ENCODE measurements at regions not wholly inside any gene's neighbourhood (a gene's known extent, or its start where the extent isn't known, plus 50 kb on each side); places are given as distances from the start of the nearest gene placed in this dataset.

DNA sequence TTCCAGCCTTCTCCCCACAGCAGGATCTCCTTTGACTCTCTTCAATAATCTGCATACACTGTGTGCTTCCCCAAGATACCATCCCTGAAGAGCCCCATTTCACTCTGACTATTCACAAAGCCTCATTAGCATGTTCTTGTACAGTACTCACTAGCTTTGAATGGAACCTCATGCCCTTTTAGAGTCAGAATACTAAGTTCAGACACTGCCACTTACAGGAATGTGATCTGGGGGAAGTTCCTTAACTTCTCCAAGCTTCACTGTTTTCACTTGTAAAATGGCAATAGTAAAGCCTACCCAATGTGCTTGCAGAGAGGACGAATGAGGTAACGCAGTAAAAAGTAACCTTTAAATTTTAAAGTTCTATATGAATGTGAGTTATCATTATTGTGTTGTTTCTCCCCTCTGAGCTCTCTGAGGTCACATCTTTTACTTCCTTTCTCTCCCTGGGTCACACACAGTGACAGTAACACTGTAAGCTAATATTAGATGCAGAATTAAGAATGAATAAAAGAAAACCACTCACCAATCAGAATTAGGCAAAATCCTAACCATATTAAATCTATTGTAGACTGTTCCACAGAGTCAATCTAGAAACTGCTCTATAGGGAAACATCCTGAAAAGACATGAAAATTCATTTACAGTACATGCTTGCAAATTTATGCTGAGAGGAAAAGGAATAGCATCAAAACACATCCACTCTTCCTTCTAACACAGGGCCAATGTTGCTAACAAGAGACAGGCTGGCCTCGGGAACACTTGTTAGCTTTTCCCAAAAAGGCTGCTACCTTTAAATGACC lies 64.2 kb upstream of the IL6 start:
- intact Hi-C loops (cut with micrococcal nuclease) = loop anchor here (1.0 to 2.0 kb wide), 5 partner anchors 10 to 98 kb away; no protein-coding TSS in a partner anchor
- H3K4me2 ChIP-seq (replicated peaks; ENCODE audit: low read depth, low read length, poor library complexity, severe bottlenecking) = peak overlapping the region; percentile 80
- TF ChIP-seq EZH2 (IDR thresholded peaks at IDR 0.05; ENCODE audit: borderline replicate concordance, insufficient read depth, low read depth, low read length, poor library complexity, severe bottlenecking) = no peak
- TF ChIP-seq, protein P1, sequence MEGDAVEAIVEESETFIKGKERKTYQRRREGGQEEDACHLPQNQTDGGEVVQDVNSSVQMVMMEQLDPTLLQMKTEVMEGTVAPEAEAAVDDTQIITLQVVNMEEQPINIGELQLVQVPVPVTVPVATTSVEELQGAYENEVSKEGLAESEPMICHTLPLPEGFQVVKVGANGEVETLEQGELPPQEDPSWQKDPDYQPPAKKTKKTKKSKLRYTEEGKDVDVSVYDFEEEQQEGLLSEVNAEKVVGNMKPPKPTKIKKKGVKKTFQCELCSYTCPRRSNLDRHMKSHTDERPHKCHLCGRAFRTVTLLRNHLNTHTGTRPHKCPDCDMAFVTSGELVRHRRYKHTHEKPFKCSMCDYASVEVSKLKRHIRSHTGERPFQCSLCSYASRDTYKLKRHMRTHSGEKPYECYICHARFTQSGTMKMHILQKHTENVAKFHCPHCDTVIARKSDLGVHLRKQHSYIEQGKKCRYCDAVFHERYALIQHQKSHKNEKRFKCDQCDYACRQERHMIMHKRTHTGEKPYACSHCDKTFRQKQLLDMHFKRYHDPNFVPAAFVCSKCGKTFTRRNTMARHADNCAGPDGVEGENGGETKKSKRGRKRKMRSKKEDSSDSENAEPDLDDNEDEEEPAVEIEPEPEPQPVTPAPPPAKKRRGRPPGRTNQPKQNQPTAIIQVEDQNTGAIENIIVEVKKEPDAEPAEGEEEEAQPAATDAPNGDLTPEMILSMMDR (IDR thresholded peaks at IDR 0.05) = no peak
- H3K9ac ChIP-seq (ENCODE audit: low read length) = peak overlapping the region; percentile 79
- peaks cover 0 to 6% (median 0%) of the 10 kb centered on the region in 3 donors for H3K9me3 ChIP-seq (ENCODE audit: control extremely low read depth in 1 of 3, control insufficient read depth in 2 of 3, insufficient read depth in 1 of 3, low read length in 2 of 3)
- Mint-ChIP-seq H3K4me3 (peak overlapping the region; percentile 71), H3K27ac (peak overlapping the region; percentile 92), H3K4me1 (peaks cover 73% of the 10 kb centered on the region), H3K9me3 (ENCODE audit: insufficient read depth) (no peaks in the 10 kb centered on the region), H3K27me3 (no peaks in the 10 kb centered on the region)
- H3K27me3 ChIP-seq (replicated peaks in 1 of 4; ENCODE audit: control extremely low read depth in 1 of 4, control insufficient read depth in 3 of 4, insufficient read depth in 4 of 4, low read length in 3 of 4) = no peaks in the 10 kb centered on the region
- H2AFZ ChIP-seq (ENCODE audit: insufficient read depth, low read depth, low read length, poor library complexity, severe bottlenecking) = no peak overlapping the region
- POLR2A ChIA-PET = interaction anchor here (0.7 to 1.5 kb wide), 3 partner anchors 9 to 61 kb away, joined by 3 to 4 read pairs (median 4); no protein-coding TSS in a partner anchor
- ATAC-seq (ENCODE audit: low read depth) (peak; percentile 50), DNase-seq (no peak)
- H3K4me3 ChIP-seq (ENCODE audit: control extremely low read depth in 1 of 5, extremely low read depth in 1 of 5, insufficient read depth in 1 of 5, low read depth in 2 of 5, low read length in 4 of 5) = peak overlapping the region in 2 of 5 experiments; percentile 13 to 56
- peaks cover 43% of the 10 kb centered on the region for H3K79me2 ChIP-seq (ENCODE audit: control insufficient read depth, insufficient read depth, low read length)
- H4K20me1 ChIP-seq (ENCODE audit: control insufficient read depth, insufficient read depth, low read length, poor library complexity, severe bottlenecking) = no peaks in the 10 kb centered on the region
- CTCF ChIA-PET = interaction anchor here (1.0 to 11.2 kb wide), 8 partner anchors 8 to 103 kb away, joined by 3 to 209 read pairs (median 4); partner anchors contain the start of gene IL6
- H3K27ac ChIP-seq (ENCODE audit: low read length in 2 of 2) = peak overlapping the region; percentile 99 to 100
- H3K4me1 ChIP-seq (ENCODE audit: control insufficient read depth in 2 of 2, insufficient read depth in 2 of 2, low read length in 2 of 2) = peaks cover 72% of the 10 kb centered on the region in 2 donors
- H3K36me3 ChIP-seq (replicated peaks in 1 of 2; ENCODE audit: control extremely low read depth in 1 of 2, control insufficient read depth in 1 of 2, extremely low read depth in 1 of 2, insufficient read depth in 2 of 2, low read length in 1 of 2) = no peaks in the 10 kb centered on the region
- 60% methylated on average over 1 of the region's 3 CpGs for WGBS (ENCODE audit: insufficient coverage)

- H3K4me3 Mint-ChIP-seq = peak overlapping the region; percentile 71
- TF ChIP-seq, protein P1 (IDR thresholded peaks at IDR 0.05) = no peak
- no peaks in the 10 kb centered on the region for H3K27me3 ChIP-seq (replicated peaks in 1 of 4; ENCODE audit: control extremely low read depth in 1 of 4, control insufficient read depth in 3 of 4, insufficient read depth in 4 of 4, low read length in 3 of 4)
- H3K4me3 ChIP-seq (ENCODE audit: control extremely low read depth in 1 of 5, extremely low read depth in 1 of 5, insufficient read depth in 1 of 5, low read depth in 2 of 5, low read length in 4 of 5) = peak overlapping the region in 4 of 5 experiments; percentile 40 to 56 (median 44)
- CTCF ChIA-PET = interaction anchor here (1.2 to 11.2 kb wide), 8 partner anchors 9 to 103 kb away, joined by 3 to 209 read pairs (median 4); partner anchors contain the start of gene IL6
- H3K27ac ChIP-seq (ENCODE audit: low read length in 2 of 2) = peak overlapping the region; percentile 99 to 100
- peak overlapping the region; percentile 92 for H3K27ac Mint-ChIP-seq
- no peaks in the 10 kb centered on the region for H4K20me1 ChIP-seq (ENCODE audit: control insufficient read depth, insufficient read depth, low read length, poor library complexity, severe bottlenecking)
- peaks cover 0 to 6% (median 0%) of the 10 kb centered on the region in 3 donors for H3K9me3 ChIP-seq (ENCODE audit: control extremely low read depth in 1 of 3, control insufficient read depth in 2 of 3, insufficient read depth in 1 of 3, low read length in 2 of 3)
- H3K4me1 ChIP-seq (ENCODE audit: control insufficient read depth in 2 of 2, insufficient read depth in 2 of 2, low read length in 2 of 2) = peaks cover 77 to 78% of the 10 kb centered on the region in 2 donors
- H3K4me1 Mint-ChIP-seq = peaks cover 77% of the 10 kb centered on the region
- peak overlapping the region; percentile 12 for H2AFZ ChIP-seq (ENCODE audit: insufficient read depth, low read depth, low read length, poor library complexity, severe bottlenecking)
- H3K9ac ChIP-seq (ENCODE audit: low read length) = peak overlapping the region; percentile 79
- no peaks in the 10 kb centered on the region for H3K27me3 Mint-ChIP-seq
- no peaks in the 10 kb centered on the region for H3K9me3 Mint-ChIP-seq (ENCODE audit: insufficient read depth)
- peak overlapping the region; percentile 80 for H3K4me2 ChIP-seq (replicated peaks; ENCODE audit: low read depth, low read length, poor library complexity, severe bottlenecking)
- DNase-seq (peak; percentile 86), ATAC-seq (ENCODE audit: low read depth) (peak; percentile 73)
- POLR2A ChIA-PET = interaction anchor here (1.0 to 1.8 kb wide), 3 partner anchors 35 to 65 kb away, joined by 4 to 6 read pairs (median 4); partner anchors contain the start of gene IL6
- H3K36me3 ChIP-seq (replicated peaks in 1 of 2; ENCODE audit: control extremely low read depth in 1 of 2, control insufficient read depth in 1 of 2, extremely low read depth in 1 of 2, insufficient read depth in 2 of 2, low read length in 1 of 2) = no peaks in the 10 kb centered on the region
- peaks cover 47% of the 10 kb centered on the region for H3K79me2 ChIP-seq (ENCODE audit: control insufficient read depth, insufficient read depth, low read length)
- intact Hi-C loops (cut with micrococcal nuclease) = loop anchor here (1.0 to 2.0 kb wide), 4 partner anchors 15 to 97 kb away; no protein-coding TSS in a partner anchor
Measured at GRCh38 chr7:22662036-22662435, 65.0 kb upstream of the IL6 start.

Data from B cell (primary cell).